ENCODE measurements at regions not wholly inside any gene's neighbourhood (a gene's known extent, or its start where the extent isn't known, plus 50 kb on each side); places are given as distances from the start of the nearest gene placed in this dataset.

DNA sequence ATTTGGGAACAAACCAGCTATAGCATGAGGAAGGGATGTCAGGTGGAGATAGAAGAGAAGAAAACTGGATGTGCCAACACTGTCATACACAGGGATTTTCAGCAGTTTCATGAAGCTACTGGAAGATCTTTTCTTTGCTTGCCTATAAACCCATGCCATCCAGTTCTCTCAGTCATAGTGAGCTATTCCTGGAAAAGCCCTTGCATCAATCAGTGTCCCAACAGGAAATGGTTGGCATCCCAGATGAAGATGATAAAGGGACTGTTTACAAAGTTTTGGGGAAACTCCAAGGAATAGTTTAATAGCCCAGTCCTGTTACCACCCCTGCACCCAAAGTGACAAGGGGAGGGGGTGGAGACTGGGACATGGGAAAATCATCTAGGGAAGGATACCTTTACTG, 58.5 kb upstream of the ARGLU1 start:
- no peak for TF ChIP-seq ZNF274 (IDR thresholded peaks at IDR 0.05; ENCODE audit: low read depth, low read length)
- no peak overlapping the region for H3K4me3 ChIP-seq (ENCODE audit: low read length)

DNA sequence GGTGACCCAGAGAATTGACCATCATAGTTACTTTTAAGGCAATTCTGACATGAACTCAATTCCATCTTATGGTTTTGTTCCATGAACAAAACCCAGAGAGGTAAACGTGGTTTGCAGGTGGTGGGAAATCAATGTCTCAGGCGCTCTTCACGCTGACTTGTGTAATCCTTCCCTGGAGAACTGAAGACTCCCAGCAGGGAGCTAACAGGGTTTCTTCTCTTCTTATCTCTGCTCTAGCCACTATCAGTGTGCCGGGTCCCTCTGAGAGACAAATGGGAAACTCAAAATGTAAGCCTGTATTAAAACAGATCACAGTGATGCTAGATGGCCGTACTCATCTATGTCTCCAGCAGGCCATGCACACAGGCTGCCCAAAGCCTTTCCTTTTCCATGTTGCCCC, 57.6 kb upstream of the ARGLU1 start:
- H3K4me3 ChIP-seq (ENCODE audit: low read length) = no peak overlapping the region
- TF ChIP-seq ZNF274 (IDR thresholded peaks at IDR 0.05; ENCODE audit: low read depth, low read length) = no peak

DNA sequence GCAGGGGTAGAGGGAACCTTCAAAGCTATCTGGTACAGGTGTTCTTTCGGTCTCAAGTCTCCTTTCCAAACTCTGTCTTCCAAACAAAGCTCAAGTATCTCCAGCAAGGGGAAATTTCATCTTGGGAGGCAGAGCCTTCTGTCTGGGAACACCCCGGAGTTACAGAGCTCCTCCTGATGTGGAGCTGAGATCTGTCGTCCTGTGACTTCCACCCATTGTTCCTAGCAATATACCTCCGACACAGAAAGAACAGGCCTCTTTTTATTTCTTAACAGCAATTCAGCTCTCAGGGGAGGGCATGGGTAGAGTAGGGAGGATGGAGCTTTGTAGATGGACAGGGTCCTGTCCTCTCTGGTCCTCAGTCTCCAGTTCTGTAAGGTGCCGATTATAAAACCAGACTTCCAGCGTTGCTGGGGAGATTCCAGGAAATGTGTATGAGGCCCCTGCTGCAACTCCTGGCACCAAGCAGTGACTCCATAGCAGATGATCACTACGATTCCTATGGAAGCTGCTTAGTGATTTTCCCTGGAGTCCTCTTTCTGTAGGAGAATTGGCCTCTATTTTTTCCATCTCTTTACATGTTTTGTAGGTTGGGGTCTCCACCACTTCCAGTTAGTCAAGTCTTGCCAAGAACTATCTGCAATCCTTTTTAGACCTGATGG, 56.0 kb upstream of the ARGLU1 start:
- H3K4me3 ChIP-seq (ENCODE audit: low read length) = no peak overlapping the region
- no peak for TF ChIP-seq ZNF274 (IDR thresholded peaks at IDR 0.05; ENCODE audit: low read depth, low read length)

DNA sequence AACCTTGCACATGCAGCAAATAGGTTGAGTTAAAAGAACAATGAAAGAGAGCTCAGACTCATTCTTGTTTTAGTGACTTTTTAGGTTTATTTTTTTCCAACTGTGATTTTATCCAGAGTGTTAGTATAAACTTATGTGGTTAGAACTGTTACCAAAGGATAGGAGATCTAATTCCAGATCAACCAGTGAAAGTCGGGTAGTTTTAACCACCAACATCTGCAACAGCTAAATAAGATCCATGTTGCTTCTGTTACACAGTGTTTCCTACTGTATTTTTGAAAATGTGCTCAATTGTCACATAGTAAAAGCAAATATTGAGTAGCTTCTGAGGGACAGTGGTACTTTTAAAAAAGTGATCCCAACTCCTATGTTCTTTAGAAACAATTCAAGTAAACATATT, 53.9 kb upstream of the ARGLU1 start:
- no peak overlapping the region for H3K4me3 ChIP-seq (ENCODE audit: low read length)
- no peak for TF ChIP-seq ZNF274 (IDR thresholded peaks at IDR 0.05; ENCODE audit: low read depth, low read length)

DNA sequence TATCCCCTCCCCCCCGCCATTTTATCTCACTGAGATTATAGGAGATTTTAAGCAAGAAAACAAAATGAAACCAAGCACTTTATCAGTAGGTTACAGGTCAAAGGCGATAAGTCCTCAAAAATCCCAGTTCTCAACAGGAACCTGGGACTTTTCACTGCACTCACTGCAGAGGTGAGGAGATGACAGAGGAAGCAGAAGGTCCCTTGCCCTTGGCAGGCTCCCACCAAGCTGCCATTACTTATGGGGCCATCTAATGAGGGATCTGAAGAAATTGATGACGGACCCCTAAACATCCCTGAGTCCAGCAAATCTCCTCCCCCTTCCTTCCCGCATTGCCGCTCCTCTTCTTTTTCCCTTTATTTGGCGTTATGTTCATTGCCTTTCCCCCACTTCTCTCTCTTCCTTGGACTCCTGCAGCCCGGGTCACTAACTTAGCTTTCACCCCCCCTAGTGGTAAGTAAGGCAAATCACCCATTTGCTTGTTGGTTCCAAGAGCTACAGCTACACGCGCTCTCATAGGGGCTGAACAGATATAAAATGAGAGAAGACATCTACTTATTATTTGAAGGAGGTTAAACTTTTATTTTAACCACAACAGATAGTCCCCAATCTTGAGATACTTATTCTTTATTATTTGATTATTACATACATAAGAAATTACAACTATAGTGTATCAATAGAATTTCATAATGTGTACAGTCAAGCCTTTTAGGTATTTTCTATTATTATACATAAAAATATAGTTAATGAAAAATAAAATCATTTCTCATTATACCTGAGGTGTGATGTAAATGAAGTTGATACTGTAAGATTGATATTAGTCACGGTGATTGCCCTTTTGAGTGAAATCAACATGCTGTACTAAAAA, 52.0 kb upstream of the ARGLU1 start:
- H3K4me3 ChIP-seq (ENCODE audit: low read length) = no peak overlapping the region
- TF ChIP-seq ZNF274 (IDR thresholded peaks at IDR 0.05; ENCODE audit: low read depth, low read length) = no peak
